Omental fat pad (tissue), 3 donors: ENCODE measurements at regions not wholly inside any gene's neighbourhood (a gene's known extent, or its start where the extent isn't known, plus 50 kb on each side); places are given as distances from the start of the nearest gene placed in this dataset.

Experiments used
- ATAC-seq: fragments of 150-250 bp; one replicate; pipeline ENCODE4 v1.9.1; 2016; ENCODE audit warnings: mild to moderate bottlenecking, moderate library complexity; ENCODE audit not compliant: low FRiP score
- DNase-seq: peaks from one replicate; pipeline ENCODE4 v3.0.0-alpha.2; 2019; ENCODE audit warnings: low spot score
- TF ChIP-seq, protein P1 (sequence below), 3 donors: fragments of 450-650 bp; IDR thresholded peaks; one replicate each; pipeline ENCODE4 v1.5.1; 2016 to 2017; ENCODE audit warnings: antibody characterized with exemption in 3 of 3, mild to moderate bottlenecking in 3 of 3, moderate library complexity in 2 of 3

DNA sequence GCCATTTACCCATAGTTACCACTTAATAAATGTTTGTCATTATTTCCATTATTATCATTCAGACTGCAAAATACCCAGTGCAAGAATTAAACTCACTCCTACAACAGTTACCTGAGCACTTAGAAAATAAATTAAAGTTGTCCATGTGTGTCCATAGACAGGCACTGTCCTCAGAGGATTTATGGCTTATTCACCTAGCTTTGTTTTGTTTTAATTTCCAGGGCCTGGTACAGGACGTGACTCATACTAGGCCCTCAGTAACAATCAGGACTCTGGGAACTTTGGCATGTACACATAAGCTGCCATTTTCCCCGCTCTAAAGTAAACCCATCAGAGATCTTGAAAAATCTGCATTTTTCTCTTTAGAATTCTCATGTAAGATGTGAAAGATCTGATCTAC lies 458.5 kb upstream of the ARRDC4 start:
- no peak for ATAC-seq
- DNase-seq: no peak
- TF ChIP-seq, protein P1, sequence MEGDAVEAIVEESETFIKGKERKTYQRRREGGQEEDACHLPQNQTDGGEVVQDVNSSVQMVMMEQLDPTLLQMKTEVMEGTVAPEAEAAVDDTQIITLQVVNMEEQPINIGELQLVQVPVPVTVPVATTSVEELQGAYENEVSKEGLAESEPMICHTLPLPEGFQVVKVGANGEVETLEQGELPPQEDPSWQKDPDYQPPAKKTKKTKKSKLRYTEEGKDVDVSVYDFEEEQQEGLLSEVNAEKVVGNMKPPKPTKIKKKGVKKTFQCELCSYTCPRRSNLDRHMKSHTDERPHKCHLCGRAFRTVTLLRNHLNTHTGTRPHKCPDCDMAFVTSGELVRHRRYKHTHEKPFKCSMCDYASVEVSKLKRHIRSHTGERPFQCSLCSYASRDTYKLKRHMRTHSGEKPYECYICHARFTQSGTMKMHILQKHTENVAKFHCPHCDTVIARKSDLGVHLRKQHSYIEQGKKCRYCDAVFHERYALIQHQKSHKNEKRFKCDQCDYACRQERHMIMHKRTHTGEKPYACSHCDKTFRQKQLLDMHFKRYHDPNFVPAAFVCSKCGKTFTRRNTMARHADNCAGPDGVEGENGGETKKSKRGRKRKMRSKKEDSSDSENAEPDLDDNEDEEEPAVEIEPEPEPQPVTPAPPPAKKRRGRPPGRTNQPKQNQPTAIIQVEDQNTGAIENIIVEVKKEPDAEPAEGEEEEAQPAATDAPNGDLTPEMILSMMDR (IDR thresholded peaks at IDR 0.05): no peak

DNA sequence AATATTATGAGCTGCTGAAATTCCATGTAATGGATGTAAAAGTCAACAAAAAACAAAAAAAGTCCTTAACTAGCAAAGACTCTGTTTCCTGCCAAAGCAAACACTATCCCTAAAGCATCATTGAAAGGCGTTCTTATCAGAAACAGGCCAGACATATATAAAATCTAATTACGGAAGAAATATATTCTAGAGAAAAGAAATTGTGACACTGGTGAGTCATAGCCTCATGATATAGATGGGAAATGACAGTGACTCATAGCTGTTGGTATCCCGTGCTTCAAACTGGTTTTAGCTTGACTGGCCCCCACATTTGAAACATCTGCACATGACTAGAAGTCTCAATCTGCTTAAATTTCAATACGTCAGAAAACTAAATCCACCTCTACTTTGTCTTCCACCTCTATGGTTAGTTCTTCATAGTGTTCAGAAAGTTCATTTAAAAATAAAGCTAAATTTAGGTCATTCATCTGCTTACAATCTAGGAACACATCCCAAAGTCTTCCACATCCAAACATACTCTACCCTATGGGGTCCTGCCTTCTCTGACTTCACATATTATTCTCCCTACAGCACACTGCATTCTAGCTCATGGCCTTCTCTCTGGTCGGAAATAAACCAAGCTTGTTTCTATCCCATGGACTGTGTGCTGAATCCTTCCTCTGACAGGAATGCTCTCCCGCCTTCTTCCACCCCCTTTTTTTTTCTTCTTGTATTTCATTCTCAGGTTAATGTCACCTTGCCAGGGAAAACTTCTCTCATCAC lies 456.3 kb upstream of the ARRDC4 start:
- no peak for ATAC-seq
- TF ChIP-seq, protein P1 (IDR thresholded peaks at IDR 0.05): no peak
- no peak for DNase-seq

DNA sequence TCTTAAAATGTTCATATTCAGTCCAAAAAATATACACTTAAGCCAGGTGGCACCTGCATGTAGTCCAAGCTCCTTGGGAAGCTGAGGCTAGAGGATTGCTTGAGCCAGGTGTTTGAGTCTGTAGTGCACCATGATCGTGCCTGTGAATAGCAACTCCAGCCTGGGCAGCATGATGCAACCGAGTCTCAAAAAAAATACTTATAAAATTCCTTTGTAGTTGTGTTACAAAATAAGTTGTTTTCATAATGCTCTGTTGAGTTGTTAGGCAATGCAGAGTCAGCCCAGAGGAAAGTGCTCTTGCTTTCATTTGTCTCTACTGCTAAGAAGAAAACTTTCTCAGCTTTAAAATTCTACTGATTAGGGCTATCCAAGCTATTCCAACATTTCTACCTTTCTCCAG lies 442.8 kb upstream of the ARRDC4 start:
- DNase-seq (no peak), ATAC-seq (no peak)
- TF ChIP-seq, protein P1 (IDR thresholded peaks at IDR 0.05): no peak

DNA sequence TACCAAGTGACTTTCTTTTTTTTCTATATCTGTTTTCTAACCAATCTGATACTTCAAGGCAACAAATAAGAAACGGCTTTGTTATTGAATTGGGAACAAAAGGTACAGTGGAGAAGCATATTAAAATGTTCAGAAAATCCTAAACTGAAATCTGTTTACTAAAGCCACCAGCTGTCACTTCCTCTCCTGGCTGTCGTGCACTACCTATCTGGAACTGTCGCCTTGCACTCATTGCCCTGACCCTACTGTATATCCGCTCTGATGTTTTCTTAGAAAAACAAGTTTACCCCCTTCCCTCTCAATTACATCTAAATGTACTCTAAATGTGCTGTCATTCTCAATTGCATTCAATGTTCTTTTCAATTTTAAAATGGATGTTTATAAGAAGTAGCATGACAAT lies 439.8 kb upstream of the ARRDC4 start:
- DNase-seq: no peak
- ATAC-seq: no peak
- TF ChIP-seq, protein P1 (IDR thresholded peaks at IDR 0.05): no peak

DNA sequence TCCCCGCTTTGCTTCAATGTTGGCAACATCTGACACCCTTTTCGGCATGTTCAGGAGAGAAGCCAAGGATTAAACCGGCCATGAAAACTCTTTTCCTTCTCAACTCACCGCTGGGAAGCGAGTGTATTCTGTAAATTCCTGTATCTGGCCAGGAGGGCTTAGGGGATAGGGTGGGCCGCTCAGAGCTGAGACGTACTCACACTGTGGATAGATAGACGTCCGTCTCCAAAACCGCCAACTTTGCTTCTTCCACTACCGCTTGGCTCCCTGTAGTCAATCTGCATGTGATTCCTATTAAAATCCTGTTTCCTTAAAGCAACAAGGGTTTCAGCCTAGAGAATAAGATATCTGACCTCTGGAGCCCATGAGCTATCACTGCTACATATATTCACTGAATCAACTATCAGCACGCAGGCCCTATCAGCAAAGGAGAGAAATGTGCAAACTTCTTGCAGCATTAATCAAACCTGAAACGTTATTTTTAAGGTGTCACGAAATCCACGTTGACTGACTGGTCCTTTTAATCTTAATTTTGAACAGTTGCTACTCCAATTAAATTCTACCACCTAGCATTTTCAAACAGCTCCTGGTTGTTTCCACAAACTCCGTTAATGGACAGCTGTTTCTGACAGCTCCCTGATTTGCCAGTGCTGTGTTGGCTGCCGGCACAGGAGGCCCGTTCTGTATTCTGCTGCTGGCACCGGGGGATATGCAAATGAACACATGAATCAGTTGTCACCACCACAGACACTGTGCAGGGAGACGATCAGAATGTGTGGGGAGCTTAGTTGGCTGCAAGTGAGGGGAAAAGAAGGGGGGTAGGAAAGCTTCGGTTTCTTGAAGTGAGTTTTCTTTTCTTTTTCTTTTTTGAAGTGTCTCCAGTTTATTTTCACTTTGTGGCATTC lies 438.9 kb upstream of the ARRDC4 start:
- no peak for ATAC-seq
- TF ChIP-seq, protein P1 (IDR thresholded peaks at IDR 0.05): no peak
- DNase-seq: no peak

DNA sequence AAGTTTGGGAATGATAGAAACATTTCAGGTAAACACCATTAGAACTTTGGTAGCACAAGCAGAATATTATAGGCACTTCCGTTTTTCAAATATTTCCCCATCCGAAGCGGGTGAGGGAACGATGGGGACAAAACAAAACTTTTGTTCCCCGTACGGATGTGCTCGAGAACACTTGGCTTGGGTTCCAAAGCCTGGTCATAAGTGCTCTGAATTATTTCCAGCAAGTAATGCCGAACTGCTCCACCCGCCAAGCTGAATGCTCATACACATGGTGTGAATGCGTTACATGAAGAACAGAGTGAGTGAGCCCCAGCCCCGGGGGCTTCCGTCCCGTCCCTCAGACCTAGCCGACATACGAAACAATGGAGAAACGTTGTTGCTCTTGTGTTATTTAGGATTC lies 438.2 kb upstream of the ARRDC4 start:
- DNase-seq (no peak), ATAC-seq (no peak)
- TF ChIP-seq, protein P1 (IDR thresholded peaks at IDR 0.05): no peak
